C4-2B (cell line): ENCODE measurements at regions not wholly inside any gene's neighbourhood (a gene's known extent, or its start where the extent isn't known, plus 50 kb on each side); places are given as distances from the start of the nearest gene placed in this dataset.

Experiments
- ZFX ChIP-seq: fragments of 450-650 bp; IDR thresholded peaks from 2 replicates; pipeline ENCODE4 v1.6.1; 2017
- TF ChIP-seq, protein P1 (sequence below): fragments of 450-650 bp; conservative IDR thresholded peaks from 2 replicates; pipeline ENCODE4 v1.5.1; 2017; ENCODE audit warnings: mild to moderate bottlenecking

DNA sequence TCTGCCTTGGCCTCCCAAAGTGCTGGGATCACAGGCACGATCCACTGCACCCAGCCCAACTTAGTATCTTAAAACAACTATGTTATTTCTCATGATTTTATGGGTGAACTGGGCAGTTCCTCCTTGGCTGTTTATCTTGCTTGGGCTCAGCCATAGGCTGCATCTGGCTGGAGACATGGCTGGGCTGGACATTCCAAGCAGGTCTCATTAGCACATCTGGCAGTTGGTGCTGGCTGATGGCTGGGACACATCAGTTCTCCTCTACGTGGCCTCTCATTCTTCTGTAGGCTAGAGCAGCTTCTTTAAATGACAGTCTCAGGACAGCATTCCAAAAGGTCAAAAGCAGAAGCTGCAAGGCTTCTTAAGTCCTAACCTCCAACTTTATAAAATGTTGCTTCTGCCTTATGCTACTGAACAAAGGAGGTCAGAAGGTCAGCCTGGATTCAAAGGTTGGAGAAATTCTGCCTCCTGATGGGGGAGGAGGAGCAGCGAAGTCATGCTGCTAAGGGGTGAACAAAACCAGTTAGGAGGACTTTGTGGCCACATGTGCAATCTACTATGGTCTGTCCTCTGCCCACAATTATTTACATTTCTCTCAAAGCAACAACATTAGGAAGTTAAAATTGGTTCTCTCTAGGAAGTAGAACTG, 144.0 kb downstream of the AQP9 start:
- TF ChIP-seq, protein P1, sequence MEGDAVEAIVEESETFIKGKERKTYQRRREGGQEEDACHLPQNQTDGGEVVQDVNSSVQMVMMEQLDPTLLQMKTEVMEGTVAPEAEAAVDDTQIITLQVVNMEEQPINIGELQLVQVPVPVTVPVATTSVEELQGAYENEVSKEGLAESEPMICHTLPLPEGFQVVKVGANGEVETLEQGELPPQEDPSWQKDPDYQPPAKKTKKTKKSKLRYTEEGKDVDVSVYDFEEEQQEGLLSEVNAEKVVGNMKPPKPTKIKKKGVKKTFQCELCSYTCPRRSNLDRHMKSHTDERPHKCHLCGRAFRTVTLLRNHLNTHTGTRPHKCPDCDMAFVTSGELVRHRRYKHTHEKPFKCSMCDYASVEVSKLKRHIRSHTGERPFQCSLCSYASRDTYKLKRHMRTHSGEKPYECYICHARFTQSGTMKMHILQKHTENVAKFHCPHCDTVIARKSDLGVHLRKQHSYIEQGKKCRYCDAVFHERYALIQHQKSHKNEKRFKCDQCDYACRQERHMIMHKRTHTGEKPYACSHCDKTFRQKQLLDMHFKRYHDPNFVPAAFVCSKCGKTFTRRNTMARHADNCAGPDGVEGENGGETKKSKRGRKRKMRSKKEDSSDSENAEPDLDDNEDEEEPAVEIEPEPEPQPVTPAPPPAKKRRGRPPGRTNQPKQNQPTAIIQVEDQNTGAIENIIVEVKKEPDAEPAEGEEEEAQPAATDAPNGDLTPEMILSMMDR, result no peak
- no peak for TF ChIP-seq ZFX
